ENCODE measurements at regions not wholly inside any gene's neighbourhood (a gene's known extent, or its start where the extent isn't known, plus 50 kb on each side); places are given as distances from the start of the nearest gene placed in this dataset.
A peak's percentile ranks its signal among the peaks of the same experiment; 100 is the strongest.

GRCh38 chr6:3517350-3517749 lies 60.5 kb upstream of the SLC22A23 start:
- TF ChIP-seq ESRRA (IDR thresholded peaks at IDR 0.05; ENCODE audit: borderline replicate concordance, low read length): no peak
- no peak for TF ChIP-seq MAFK (IDR thresholded peaks at IDR 0.05; ENCODE audit: partially characterized antibody)
- TF ChIP-seq FOSL2 (IDR thresholded peaks at IDR 0.05): 0 out of 2 replicates have a peak, but pooled peaks have one; percentile 29
- TF ChIP-seq FOSL2 (CRISPR knock-in tag; IDR thresholded peaks at IDR 0.05): peak; percentile 59; the same call in 1 of the 2 replicates
- no peak for TF ChIP-seq EHMT2 (IDR thresholded peaks at IDR 0.05; ENCODE audit: low read depth)
- no peak for TF ChIP-seq BHLHE40 (IDR thresholded peaks at IDR 0.05; ENCODE audit: low read depth, low read length)
- TF ChIP-seq HDAC2 (IDR thresholded peaks at IDR 0.05): no peak
- no peak for TF ChIP-seq FOSB (CRISPR knock-in tag; IDR thresholded peaks at IDR 0.05)
- no peak for TF ChIP-seq RAD21 (conservative IDR thresholded peaks at IDR 0.05 in 1 of 2, IDR thresholded peaks at IDR 0.05 in 1 of 2)
- TF ChIP-seq TP53 (CRISPR knock-in tag; IDR thresholded peaks at IDR 0.05): no peak
- peak; percentile 62 for TF ChIP-seq JUNB (IDR thresholded peaks at IDR 0.05)
- TF ChIP-seq, protein P1, sequence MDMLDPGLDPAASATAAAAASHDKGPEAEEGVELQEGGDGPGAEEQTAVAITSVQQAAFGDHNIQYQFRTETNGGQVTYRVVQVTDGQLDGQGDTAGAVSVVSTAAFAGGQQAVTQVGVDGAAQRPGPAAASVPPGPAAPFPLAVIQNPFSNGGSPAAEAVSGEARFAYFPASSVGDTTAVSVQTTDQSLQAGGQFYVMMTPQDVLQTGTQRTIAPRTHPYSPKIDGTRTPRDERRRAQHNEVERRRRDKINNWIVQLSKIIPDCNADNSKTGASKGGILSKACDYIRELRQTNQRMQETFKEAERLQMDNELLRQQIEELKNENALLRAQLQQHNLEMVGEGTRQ (IDR thresholded peaks at IDR 0.05): no peak
- TF ChIP-seq PBX3 (IDR thresholded peaks at IDR 0.05): no peak
- no peak for TF ChIP-seq FOXS1 (CRISPR knock-in tag; IDR thresholded peaks at IDR 0.05)
- peak; percentile 88 to 90 for TF ChIP-seq CEBPB (IDR thresholded peaks at IDR 0.05)
- TF ChIP-seq RCOR1 (IDR thresholded peaks at IDR 0.05; ENCODE audit: low read depth, low read length): no peak
- no peak for TF ChIP-seq CTCF (IDR thresholded peaks at IDR 0.05)
- TF ChIP-seq ZFP36 (IDR thresholded peaks at IDR 0.05; ENCODE audit: borderline replicate concordance, partially characterized antibody): no peak
- no peak for TF ChIP-seq HMGXB4 (CRISPR knock-in tag; IDR thresholded peaks at IDR 0.05; ENCODE audit: borderline replicate concordance)
- TF ChIP-seq EP300 (IDR thresholded peaks at IDR 0.05): peak in 1 of 2 experiments; percentile 34; a peak in 2 of 5 replicates
- no peak for TF ChIP-seq NFE2L2 (conservative IDR thresholded peaks at IDR 0.05; ENCODE audit: low read length)
- TF ChIP-seq HES2 (IDR thresholded peaks at IDR 0.05): peak; percentile 89
- Histone ChIP-seq H3K9me3 (no peaks in the 10 kb centered on the region), H3K4me2 (peak overlapping the region; percentile 57), H3K27ac (peak overlapping the region; percentile 81 to 88), H3K4me3 (no peak overlapping the region), H3K4me1 (peaks cover 31% of the 10 kb centered on the region)
- peak; percentile 37 to 60; a peak in 5 of 6 replicates for ATAC-seq
- DNase-seq (ENCODE audit: low read depth in 1 of 2, low spot score in 1 of 2): peak in 1 of 2 experiments; percentile 41
- FAIRE-seq: no peak
- 78% methylated on average over 6 of the region's 6 CpGs for WGBS (ENCODE audit: missing lambda C conversion rate)
- ChIA-PET CTCF (interaction anchor here (1.1 to 2.3 kb wide), 2 partner anchors 23 to 215 kb away, joined by 3 to 12 read pairs; no protein-coding TSS in a partner anchor), POLR2A (no interaction called here)

DNA sequence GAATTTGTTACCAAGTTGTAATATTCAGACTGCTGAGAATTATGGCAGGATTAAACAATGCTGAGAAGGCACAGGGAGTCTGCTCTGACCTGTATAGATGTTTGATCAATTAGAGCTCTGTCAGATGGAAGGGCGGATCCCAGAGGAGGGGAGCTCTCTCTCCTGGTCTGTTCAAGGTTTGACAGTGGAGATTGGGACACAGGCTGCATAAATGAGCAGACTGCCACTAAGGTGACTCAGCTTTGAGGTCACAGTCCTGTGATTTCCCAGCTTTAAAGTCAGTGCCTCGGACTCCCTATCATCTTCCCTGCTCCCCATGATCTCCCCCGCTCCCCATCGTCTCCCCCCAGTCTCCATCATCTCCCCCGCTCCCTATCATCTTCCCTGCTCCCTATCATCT lies 59.2 kb upstream of the SLC22A23 start:
- DNase-seq (ENCODE audit: low read depth in 1 of 2, low spot score in 1 of 2): peak in 1 of 2 experiments; percentile 19
- TF ChIP-seq KDM1A (IDR thresholded peaks at IDR 0.05; ENCODE audit: low read depth) (no peak), CTCF (IDR thresholded peaks at IDR 0.05) (no peak), RFX5 (IDR thresholded peaks at IDR 0.05) (no peak), TFCP2L1 (CRISPR knock-in tag; IDR thresholded peaks at IDR 0.05) (no peak), FOXS1 (CRISPR knock-in tag; IDR thresholded peaks at IDR 0.05) (no peak), MYC (IDR thresholded peaks at IDR 0.05; ENCODE audit: borderline replicate concordance, low read length) (no peak), ZFP36 (IDR thresholded peaks at IDR 0.05; ENCODE audit: borderline replicate concordance, partially characterized antibody) (no peak), HEYL (CRISPR knock-in tag; IDR thresholded peaks at IDR 0.05) (no peak), RNF2 (IDR thresholded peaks at IDR 0.05; ENCODE audit: borderline replicate concordance, low read depth) (no peak), SREBF2 (IDR thresholded peaks at IDR 0.05) (no peak), FOSL2 (IDR thresholded peaks at IDR 0.05) (no peak), FOSL2 (CRISPR knock-in tag; IDR thresholded peaks at IDR 0.05) (no peak), HDAC2 (IDR thresholded peaks at IDR 0.05) (no peak)
- TF ChIP-seq, protein P1 (IDR thresholded peaks at IDR 0.05): no peak

More for the DNA sequence above, 59.2 kb upstream of the SLC22A23 start:
- ChIA-PET POLR2A (no interaction called here), CTCF (interaction anchor here (3.4 kb wide), 1 partner anchor 9 kb away, joined by 8 read pairs; no protein-coding TSS in a partner anchor)
- WGBS (ENCODE audit: missing lambda C conversion rate): 71% methylated on average over 4 of the region's 5 CpGs
- ATAC-seq (peak in 1 of 2 experiments; percentile 62; a peak in 2 of 6 replicates), FAIRE-seq (no peak)
- no peaks in the 10 kb centered on the region for H3K9me3 ChIP-seq
- H3K4me1 ChIP-seq: peaks cover 37% of the 10 kb centered on the region
- H3K4me2 ChIP-seq: peak overlapping the region; percentile 42
- peak overlapping the region; percentile 35 to 56; a peak in 3 of 6 replicates for H3K27ac ChIP-seq
- no peak overlapping the region for H3K4me3 ChIP-seq
